ENCODE measurements at regions not wholly inside any gene's neighbourhood (a gene's known extent, or its start where the extent isn't known, plus 50 kb on each side); places are given as distances from the start of the nearest gene placed in this dataset.

DNA sequence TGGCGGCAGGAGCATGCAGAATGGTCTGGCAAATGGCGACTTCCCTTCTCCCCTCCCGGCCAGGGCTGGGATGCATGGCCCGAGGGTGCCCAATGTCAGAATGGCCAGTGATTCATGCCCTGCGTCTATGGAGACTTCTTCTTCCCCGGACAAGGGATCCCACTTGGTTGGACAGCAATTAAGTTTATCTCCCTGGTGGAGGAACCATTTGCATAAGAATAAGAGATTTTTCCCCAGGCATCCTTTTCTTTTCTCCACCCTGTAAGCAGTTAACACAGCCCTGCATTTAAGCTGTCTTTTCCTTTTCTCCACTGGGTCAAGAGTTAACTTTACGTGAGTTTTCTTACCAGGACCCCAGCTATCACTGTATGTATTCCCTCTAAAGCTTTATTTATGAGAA lies 856.6 kb downstream of the GLUD2 start:
- no peak for TF ChIP-seq EP300 (IDR thresholded peaks at IDR 0.05; ENCODE audit: borderline replicate concordance)
- TF ChIP-seq, protein P1, sequence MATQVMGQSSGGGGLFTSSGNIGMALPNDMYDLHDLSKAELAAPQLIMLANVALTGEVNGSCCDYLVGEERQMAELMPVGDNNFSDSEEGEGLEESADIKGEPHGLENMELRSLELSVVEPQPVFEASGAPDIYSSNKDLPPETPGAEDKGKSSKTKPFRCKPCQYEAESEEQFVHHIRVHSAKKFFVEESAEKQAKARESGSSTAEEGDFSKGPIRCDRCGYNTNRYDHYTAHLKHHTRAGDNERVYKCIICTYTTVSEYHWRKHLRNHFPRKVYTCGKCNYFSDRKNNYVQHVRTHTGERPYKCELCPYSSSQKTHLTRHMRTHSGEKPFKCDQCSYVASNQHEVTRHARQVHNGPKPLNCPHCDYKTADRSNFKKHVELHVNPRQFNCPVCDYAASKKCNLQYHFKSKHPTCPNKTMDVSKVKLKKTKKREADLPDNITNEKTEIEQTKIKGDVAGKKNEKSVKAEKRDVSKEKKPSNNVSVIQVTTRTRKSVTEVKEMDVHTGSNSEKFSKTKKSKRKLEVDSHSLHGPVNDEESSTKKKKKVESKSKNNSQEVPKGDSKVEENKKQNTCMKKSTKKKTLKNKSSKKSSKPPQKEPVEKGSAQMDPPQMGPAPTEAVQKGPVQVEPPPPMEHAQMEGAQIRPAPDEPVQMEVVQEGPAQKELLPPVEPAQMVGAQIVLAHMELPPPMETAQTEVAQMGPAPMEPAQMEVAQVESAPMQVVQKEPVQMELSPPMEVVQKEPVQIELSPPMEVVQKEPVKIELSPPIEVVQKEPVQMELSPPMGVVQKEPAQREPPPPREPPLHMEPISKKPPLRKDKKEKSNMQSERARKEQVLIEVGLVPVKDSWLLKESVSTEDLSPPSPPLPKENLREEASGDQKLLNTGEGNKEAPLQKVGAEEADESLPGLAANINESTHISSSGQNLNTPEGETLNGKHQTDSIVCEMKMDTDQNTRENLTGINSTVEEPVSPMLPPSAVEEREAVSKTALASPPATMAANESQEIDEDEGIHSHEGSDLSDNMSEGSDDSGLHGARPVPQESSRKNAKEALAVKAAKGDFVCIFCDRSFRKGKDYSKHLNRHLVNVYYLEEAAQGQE (IDR thresholded peaks at IDR 0.05; ENCODE audit: low read depth), result no peak
- TF ChIP-seq ZBTB7A (IDR thresholded peaks at IDR 0.05; ENCODE audit: low read depth), result no peak
- TF ChIP-seq, protein P2, sequence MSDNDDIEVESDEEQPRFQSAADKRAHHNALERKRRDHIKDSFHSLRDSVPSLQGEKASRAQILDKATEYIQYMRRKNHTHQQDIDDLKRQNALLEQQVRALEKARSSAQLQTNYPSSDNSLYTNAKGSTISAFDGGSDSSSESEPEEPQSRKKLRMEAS (IDR thresholded peaks at IDR 0.05), result no peak
- no peak for TF ChIP-seq YY1 (IDR thresholded peaks at IDR 0.05; ENCODE audit: low read depth)
- TF ChIP-seq TAF1 (IDR thresholded peaks at IDR 0.05; ENCODE audit: low read depth), result no peak
